GM10266 (cell line): ENCODE measurements at regions not wholly inside any gene's neighbourhood (a gene's known extent, or its start where the extent isn't known, plus 50 kb on each side); places are given as distances from the start of the nearest gene placed in this dataset.

Experiments
- DNase-seq: peaks from one replicate; pipeline ENCODE4 v3.0.0; 2012; ENCODE audit errors: extremely low spot score
- CTCF ChIP-seq: IDR thresholded peaks from 2 replicates; pipeline ENCODE4 v1.5.1; 2012; ENCODE audit warnings: mild to moderate bottlenecking, low read depth; ENCODE audit not compliant: control insufficient read depth, insufficient read depth; ENCODE audit errors: missing control alignments

GRCh38 chr1:217228689-217229088 is 402.2 kb downstream of the GPATCH2 start:
- no peak for DNase-seq
- TF ChIP-seq CTCF, result no peak

- no peak for TF ChIP-seq CTCF
- DNase-seq, result no peak
These were observed 406.7 kb downstream of the GPATCH2 start for GRCh38 chr1:217224201-217224600.

- DNase-seq, result no peak
- no peak for TF ChIP-seq CTCF
These were observed 416.3 kb downstream of the GPATCH2 start for GRCh38 chr1:217214551-217214950.

- no peak for DNase-seq
- TF ChIP-seq CTCF, result no peak
These were observed 419.4 kb downstream of the GPATCH2 start for GRCh38 chr1:217211486-217211885.

GRCh38 chr1:217205578-217205977 is 425.3 kb downstream of the GPATCH2 start:
- no peak for TF ChIP-seq CTCF
- no peak for DNase-seq

- DNase-seq, result no peak
- no peak for TF ChIP-seq CTCF
These were observed 434.3 kb downstream of the GPATCH2 start for GRCh38 chr1:217196616-217197015.

GRCh38 chr1:217193151-217193550 is 437.7 kb downstream of the GPATCH2 start:
- TF ChIP-seq CTCF, result no peak

GRCh38 chr1:217191441-217191840 is 439.4 kb downstream of the GPATCH2 start:
- DNase-seq, result no peak
- no peak for TF ChIP-seq CTCF

More at GRCh38 chr1:217193151-217193550, 437.7 kb downstream of the GPATCH2 start:
- no peak for DNase-seq
